Stimulated activated CD4-positive, alpha-beta T cell treated with anti-CD3 and anti-CD28 coated beads, TNF-alpha, amount 100 ng/mL, for 1 hour (primary cell): ENCODE measurements at regions not wholly inside any gene's neighbourhood (a gene's known extent, or its start where the extent isn't known, plus 50 kb on each side); places are given as distances from the start of the nearest gene placed in this dataset.

Experiments
- DNase-seq, 3 donors: peaks; one replicate each; pipeline ENCODE4 v3.0.0-alpha.2; 2020; ENCODE audit warnings: low read depth in 3 of 3, low spot score in 1 of 3

GRCh38 chr1:14180738-14181137, 417.7 kb upstream of the KAZN start:
- DNase-seq = no peak

GRCh38 chr1:14181191-14181795, 417.2 kb upstream of the KAZN start:
- DNase-seq = no peak

GRCh38 chr1:14182856-14183255, 415.6 kb upstream of the KAZN start:
- no peak for DNase-seq

- DNase-seq = no peak
Measured at GRCh38 chr1:14183329-14183728, 415.2 kb upstream of the KAZN start.

GRCh38 chr1:14184454-14184853, 414.0 kb upstream of the KAZN start:
- no peak for DNase-seq

GRCh38 chr1:14189381-14189780, 409.1 kb upstream of the KAZN start:
- no peak for DNase-seq

GRCh38 chr1:14190508-14190907, 408.0 kb upstream of the KAZN start:
- no peak for DNase-seq

GRCh38 chr1:14194511-14194910, 404.0 kb upstream of the KAZN start:
- DNase-seq = no peak

- no peak for DNase-seq
Measured at GRCh38 chr1:14205066-14205465, 393.4 kb upstream of the KAZN start.

GRCh38 chr1:14215151-14215550, 383.3 kb upstream of the KAZN start:
- no peak for DNase-seq

- no peak for DNase-seq
Measured at GRCh38 chr1:14217384-14217783, 381.1 kb upstream of the KAZN start.

GRCh38 chr1:14220324-14220723, 378.2 kb upstream of the KAZN start:
- no peak for DNase-seq

- DNase-seq = no peak
Measured at GRCh38 chr1:14220811-14221210, 377.7 kb upstream of the KAZN start.

- no peak for DNase-seq
Measured at GRCh38 chr1:14222086-14222485, 376.4 kb upstream of the KAZN start.

- no peak for DNase-seq
Measured at GRCh38 chr1:14228677-14229076, 369.8 kb upstream of the KAZN start.

GRCh38 chr1:14233510-14233909, 365.0 kb upstream of the KAZN start:
- DNase-seq = no peak

GRCh38 chr1:14236097-14236496, 362.4 kb upstream of the KAZN start:
- DNase-seq = no peak

- DNase-seq = no peak
Measured at GRCh38 chr1:14238472-14239307, 359.8 kb upstream of the KAZN start.

GRCh38 chr1:14240265-14240664, 358.2 kb upstream of the KAZN start:
- no peak for DNase-seq

GRCh38 chr1:14242123-14242522, 356.4 kb upstream of the KAZN start:
- DNase-seq = no peak

- DNase-seq = no peak
Measured at GRCh38 chr1:14242870-14243269, 355.6 kb upstream of the KAZN start.

GRCh38 chr1:14245954-14246353, 352.5 kb upstream of the KAZN start:
- no peak for DNase-seq

GRCh38 chr1:14246471-14246870, 352.0 kb upstream of the KAZN start:
- DNase-seq = no peak
